Renal cortical epithelial cell (primary cell): ENCODE measurements at regions not wholly inside any gene's neighbourhood (a gene's known extent, or its start where the extent isn't known, plus 50 kb on each side); places are given as distances from the start of the nearest gene placed in this dataset.
"Not testable (repeated sequence)": the region's sequence is repeated elsewhere in the genome, so short reads cannot be mapped to it uniquely, and the experiment has no call there.

Source experiments
- DNase-seq: peaks from one replicate; pipeline ENCODE4 v3.0.0-alpha.2; 2011; ENCODE audit warnings: low read depth

- DNase-seq = peak; percentile 13
These were observed 94.4 kb upstream of the GAS1 start for GRCh38 chr9:87041553-87042235.

DNA sequence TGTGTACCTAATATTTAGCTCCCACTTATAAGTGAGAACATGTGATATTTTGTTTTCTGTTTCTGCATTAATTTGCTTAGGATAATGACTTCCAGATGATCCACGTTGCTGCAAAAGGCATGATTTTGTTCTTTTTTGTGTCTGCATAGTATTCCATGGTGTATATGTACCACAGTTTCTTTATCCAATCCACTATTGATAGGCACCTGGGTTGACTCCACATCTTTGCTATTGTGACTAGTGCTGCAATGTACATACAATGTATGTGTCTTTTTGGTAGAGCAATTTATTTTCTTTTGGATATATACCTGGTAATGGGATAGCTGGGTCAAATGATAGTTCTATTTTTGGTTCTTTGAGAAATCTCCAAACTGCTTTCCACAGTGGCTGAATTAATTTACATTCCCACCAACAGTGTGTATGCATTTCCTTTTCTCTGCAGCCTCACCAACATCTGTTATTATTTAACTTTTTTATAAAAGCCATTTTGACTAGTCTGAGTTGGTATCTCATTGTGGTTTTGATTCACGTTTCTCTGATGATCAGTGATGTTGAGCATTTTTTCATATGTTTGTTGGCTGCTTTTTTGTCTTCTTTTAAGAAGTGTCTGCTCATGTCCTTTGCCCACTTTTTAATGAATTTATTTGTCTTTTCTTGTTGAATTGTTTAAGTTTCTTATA is 102.8 kb upstream of the GAS1 start:
- not testable (repeated sequence) for DNase-seq

- DNase-seq = no peak
These were observed 107.8 kb upstream of the GAS1 start for GRCh38 chr9:87054999-87055686.

DNA sequence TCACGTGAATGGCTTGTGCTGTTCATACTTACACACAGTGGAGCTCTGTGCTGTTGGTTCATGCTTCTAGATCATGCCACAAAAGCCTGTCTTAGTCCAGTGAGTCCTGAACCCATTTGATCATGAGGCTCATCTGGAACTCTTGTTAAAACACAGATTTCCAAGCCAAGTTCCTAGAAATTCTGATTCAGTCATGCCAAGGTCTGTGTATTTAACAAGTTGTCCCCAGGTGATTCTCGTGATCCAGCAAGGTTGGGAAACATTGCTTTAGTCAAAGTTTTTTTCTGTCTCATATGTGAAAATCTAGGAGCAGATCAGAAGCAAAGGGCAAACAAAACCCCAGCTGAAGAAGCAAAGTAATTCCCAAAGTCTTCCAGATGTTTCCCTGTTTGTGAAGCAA is 112.5 kb upstream of the GAS1 start:
- DNase-seq = no peak

GRCh38 chr9:87062746-87063145 is 115.4 kb upstream of the GAS1 start:
- DNase-seq = peak; percentile 46

- no peak for DNase-seq
These were observed 115.9 kb upstream of the GAS1 start for GRCh38 chr9:87063246-87063645.

DNA sequence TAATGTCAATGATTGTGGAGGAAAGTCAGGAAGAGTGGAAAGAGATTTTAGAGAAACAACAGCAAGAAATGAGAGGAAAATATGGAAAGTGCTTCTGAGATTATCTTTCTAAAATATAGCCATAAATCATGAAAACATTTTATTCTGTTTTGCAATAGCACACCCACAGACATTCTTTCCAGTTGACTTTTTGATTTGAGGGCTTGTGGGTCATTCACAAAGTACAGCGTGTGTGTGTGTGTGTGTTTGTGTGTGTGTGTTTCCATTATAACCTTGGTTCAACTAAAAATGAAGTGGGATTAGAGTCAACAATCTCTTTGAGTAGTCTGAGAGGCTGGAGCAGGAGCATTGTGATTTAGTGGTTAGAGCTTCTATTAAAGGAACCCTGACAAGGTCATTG is 116.6 kb upstream of the GAS1 start:
- peak; percentile 38 for DNase-seq

- no peak for DNase-seq
These were observed 117.0 kb upstream of the GAS1 start for GRCh38 chr9:87064311-87064710.

- DNase-seq = no peak
These were observed 118.7 kb upstream of the GAS1 start for GRCh38 chr9:87065981-87066380.

- DNase-seq = no peak
These were observed 120.1 kb upstream of the GAS1 start for GRCh38 chr9:87067426-87067825.

DNA sequence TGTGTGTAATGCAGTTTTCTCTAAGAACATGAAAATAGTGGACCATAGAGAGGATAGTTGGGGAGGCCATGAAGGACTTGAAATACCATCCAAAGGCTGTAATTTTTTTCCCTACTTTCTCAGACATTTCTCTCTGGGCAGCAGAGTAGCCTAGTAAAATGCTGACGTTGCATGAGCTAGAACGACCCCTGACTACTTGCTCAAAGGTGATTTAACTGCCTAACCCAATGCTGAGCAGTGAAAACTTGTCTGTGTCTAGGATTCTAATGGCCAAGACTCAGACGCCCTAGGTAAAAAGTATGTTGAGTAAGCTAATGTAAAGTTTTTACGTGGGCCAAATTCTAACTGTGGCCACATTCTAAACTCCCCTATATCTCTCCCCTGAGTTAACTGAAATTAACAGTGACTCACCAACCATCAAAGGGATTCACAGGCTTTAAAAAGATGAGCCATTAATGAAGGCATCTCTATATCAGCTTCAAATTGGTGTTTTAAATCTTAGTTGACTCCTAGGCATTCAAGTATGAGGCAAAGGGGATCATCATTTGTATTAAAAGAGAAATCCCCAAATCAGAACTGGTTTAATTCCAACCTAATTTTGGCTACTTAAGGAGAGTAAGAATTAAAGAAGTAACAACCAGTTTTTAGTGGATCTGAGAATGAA is 121.0 kb upstream of the GAS1 start:
- no peak for DNase-seq

- no peak for DNase-seq
These were observed 122.4 kb upstream of the GAS1 start for GRCh38 chr9:87069690-87070089.

- no peak for DNase-seq
These were observed 123.0 kb upstream of the GAS1 start for GRCh38 chr9:87070336-87070735.

- peak; percentile 13 for DNase-seq
These were observed 124.2 kb upstream of the GAS1 start for GRCh38 chr9:87071473-87071872.

DNA sequence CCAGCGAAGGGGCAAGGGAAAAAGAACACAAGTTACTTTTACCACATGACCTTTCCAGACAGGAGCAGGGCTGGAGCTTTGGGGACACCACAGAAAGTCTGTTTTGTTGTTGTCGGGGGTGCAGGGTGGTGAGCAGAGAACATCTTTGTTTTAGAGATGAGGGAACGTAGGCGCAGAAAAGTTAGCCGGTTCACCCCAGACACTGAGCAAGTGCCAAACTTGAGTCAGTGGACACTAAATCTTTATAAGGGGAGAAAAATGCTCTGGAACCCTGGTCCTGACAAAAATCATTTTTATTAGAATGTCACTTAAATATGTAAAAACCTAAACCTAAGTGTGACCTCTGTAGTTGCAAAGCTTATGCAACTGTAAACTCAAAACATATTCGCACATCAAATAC is 126.4 kb upstream of the GAS1 start:
- DNase-seq = no peak

- DNase-seq = no peak
These were observed 128.2 kb upstream of the GAS1 start for GRCh38 chr9:87075537-87075936.

DNA sequence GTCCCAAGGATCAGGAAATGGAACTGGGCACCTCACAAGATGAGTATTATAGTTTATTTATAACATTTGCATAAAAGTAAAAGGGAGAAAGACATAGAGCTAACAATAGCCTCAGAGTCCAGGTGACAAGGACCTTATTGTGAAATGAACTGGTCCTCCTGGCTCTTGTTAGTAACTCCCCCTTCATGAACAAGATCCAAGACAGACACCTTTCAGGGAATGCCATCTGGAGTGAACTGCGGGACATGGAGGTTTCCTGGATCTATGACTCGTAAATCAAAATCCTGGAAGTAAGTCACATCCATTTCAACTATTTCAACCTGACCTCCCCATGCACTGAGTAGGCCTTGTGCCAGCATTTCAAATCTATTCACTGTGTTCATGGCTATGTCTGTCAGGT is 129.5 kb upstream of the GAS1 start:
- DNase-seq = peak; percentile 31

GRCh38 chr9:87077986-87078385 is 130.7 kb upstream of the GAS1 start:
- DNase-seq = no peak

DNA sequence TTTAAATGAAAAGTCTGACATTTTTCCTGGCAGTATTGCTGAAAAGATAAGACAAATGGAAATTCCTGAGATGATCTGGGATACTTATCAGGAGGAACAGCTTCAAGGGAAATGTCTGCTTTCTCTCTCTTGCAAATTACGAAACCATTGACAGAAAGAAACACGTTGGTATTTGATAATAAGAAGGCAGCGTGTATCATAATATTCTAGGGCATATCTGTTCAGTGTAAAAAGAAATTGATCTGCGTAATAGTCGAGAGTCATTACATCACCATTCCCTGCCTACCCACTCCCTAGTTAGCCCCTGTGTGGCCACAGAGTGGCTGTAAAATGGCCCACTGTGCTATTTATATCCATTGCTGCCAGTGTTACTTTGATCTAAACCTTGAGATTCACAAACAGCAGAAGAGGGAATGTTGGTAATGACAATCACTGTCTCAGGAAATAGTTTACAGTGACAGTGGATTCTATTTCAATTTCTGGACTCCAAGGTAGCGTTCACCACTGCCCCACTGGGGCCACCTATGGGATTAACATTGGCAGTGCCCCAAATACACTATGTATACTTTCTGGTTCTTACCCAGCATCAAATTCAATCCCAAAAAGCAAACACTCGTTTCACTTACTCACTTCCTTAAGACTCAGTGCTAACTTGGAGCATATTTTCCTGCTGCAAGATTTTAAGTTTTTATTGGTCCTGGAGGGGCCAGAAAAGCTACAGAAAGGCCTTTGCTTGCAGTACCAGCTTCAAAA is 133.4 kb upstream of the GAS1 start:
- DNase-seq = no peak

DNA sequence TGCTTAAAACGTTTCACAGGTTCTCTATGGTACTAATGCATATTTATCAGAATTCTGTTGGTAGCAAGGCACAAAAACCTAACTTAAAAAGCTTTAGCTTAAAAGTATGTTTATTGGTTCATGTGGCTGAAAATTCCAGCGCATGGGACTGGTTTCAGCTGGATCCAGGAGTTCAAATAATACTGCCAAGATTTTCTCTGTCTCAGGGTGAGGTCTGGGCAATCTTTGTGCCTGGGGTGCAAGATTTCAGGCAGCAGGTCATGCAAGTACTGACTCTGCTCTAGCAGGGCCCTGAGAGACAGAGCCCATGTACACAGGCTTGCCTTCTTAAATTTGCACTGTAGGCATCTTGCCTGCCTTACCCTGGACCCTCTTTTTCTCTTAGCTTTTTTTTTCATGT is 134.2 kb upstream of the GAS1 start:
- no peak for DNase-seq

DNA sequence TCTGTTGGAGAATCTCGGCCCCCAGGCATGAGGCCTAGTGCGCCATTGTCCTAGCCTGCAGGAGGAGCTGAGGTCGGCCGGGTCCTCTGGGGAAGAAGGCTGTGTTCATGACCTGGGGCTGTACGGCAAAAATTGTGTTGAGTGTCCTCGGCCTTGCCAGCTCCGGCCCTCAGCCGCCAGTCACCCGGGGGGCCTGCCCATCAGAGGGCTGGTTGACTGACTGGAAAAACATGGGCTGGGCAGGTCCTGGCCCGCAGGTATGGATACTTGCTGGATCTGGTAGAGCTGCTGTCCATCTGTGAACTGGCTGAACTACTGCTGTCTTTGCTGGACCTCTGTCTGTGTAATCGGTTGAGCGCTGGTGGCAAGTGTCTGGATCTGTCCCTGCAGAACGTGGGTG is 136.7 kb upstream of the GAS1 start:
- DNase-seq = no peak

GRCh38 chr9:87084407-87084806 is 137.1 kb upstream of the GAS1 start:
- DNase-seq = no peak
